ENCODE measurements at regions not wholly inside any gene's neighbourhood (a gene's known extent, or its start where the extent isn't known, plus 50 kb on each side); places are given as distances from the start of the nearest gene placed in this dataset.
"Not testable (repeated sequence)": the region's sequence is repeated elsewhere in the genome, so short reads cannot be mapped to it uniquely, and the experiment has no call there.

GRCh38 chr3:177495566-177495965 is 298.3 kb upstream of the TBL1XR1 start:
- POLR2A ChIA-PET: interaction anchor here (1.2 kb wide), 1 partner anchor 135 kb away, joined by 3 read pairs; no protein-coding TSS in a partner anchor
- DNase-seq (no peak), ATAC-seq (ENCODE audit: poor library complexity) (no peak)
- H3K27me3 ChIP-seq (ENCODE audit: control insufficient read depth in 1 of 2, insufficient read depth in 2 of 2, low read length in 2 of 2): no peaks in the 10 kb centered on the region
- Mint-ChIP-seq H3K36me3 (ENCODE audit: low read depth) (no peaks in the 10 kb centered on the region), H3K27me3 (no peaks in the 10 kb centered on the region), H3K4me1 (ENCODE audit: low read depth) (no peaks in the 10 kb centered on the region), H3K9me3 (no peaks in the 10 kb centered on the region), H3K27ac (no peak overlapping the region), H3K4me3 (no peak overlapping the region)
- no peaks in the 10 kb centered on the region for H3K9me3 ChIP-seq (ENCODE audit: control insufficient read depth in 1 of 2, insufficient read depth in 1 of 2, low read length in 2 of 2)
- H3K4me3 ChIP-seq (ENCODE audit: low read length): no peak overlapping the region
- H3K27ac ChIP-seq (ENCODE audit: low read depth in 1 of 2, low read length in 2 of 2): no peak overlapping the region
- H3K36me3 ChIP-seq (ENCODE audit: insufficient read depth, low read length): no peaks in the 10 kb centered on the region
- intact Hi-C loops (cut with DNase I, micrococcal nuclease): no loop called here
- CTCF ChIA-PET: interaction anchor here (0.9 kb wide), 1 partner anchor 9 kb away, joined by 3 read pairs; no protein-coding TSS in a partner anchor
- H3K4me1 ChIP-seq (ENCODE audit: insufficient read depth, low read length): no peaks in the 10 kb centered on the region
- no peak for TF ChIP-seq CTCF (IDR thresholded peaks at IDR 0.05)

- ChIA-PET CTCF (no interaction called here), POLR2A (interaction anchor here (1.1 kb wide), 1 partner anchor 137 kb away, joined by 3 read pairs; no protein-coding TSS in a partner anchor)
- Mint-ChIP-seq H3K36me3 (ENCODE audit: low read depth) (no peaks in the 10 kb centered on the region), H3K27ac (no peak overlapping the region), H3K4me3 (no peak overlapping the region), H3K9me3 (no peaks in the 10 kb centered on the region), H3K4me1 (ENCODE audit: low read depth) (no peaks in the 10 kb centered on the region), H3K27me3 (no peaks in the 10 kb centered on the region)
- no peak for TF ChIP-seq CTCF (IDR thresholded peaks at IDR 0.05)
- no peaks in the 10 kb centered on the region for H3K9me3 ChIP-seq (ENCODE audit: control insufficient read depth in 1 of 2, insufficient read depth in 1 of 2, low read length in 2 of 2)
- ATAC-seq (ENCODE audit: poor library complexity): no peak
- peak in 2 of 14 experiments; percentile 16 to 19 for DNase-seq
- H3K4me3 ChIP-seq (ENCODE audit: low read length): no peak overlapping the region
- H3K36me3 ChIP-seq (ENCODE audit: insufficient read depth, low read length): no peaks in the 10 kb centered on the region
- H3K4me1 ChIP-seq (ENCODE audit: insufficient read depth, low read length): no peaks in the 10 kb centered on the region
- no peaks in the 10 kb centered on the region for H3K27me3 ChIP-seq (ENCODE audit: control insufficient read depth in 1 of 2, insufficient read depth in 2 of 2, low read length in 2 of 2)
- intact Hi-C loops (cut with DNase I, micrococcal nuclease): no loop called here
- H3K27ac ChIP-seq (ENCODE audit: low read depth in 1 of 2, low read length in 2 of 2): no peak overlapping the region
These were observed 301.0 kb upstream of the TBL1XR1 start for GRCh38 chr3:177498037-177498857.

- H3K36me3 Mint-ChIP-seq (ENCODE audit: low read depth); ATAC-seq (ENCODE audit: poor library complexity); POLR2A ChIA-PET; H3K9me3 ChIP-seq (ENCODE audit: control insufficient read depth in 1 of 2, insufficient read depth in 1 of 2, low read length in 2 of 2); H3K4me3 Mint-ChIP-seq; CTCF ChIA-PET; H3K27me3 ChIP-seq (ENCODE audit: control insufficient read depth in 1 of 2, insufficient read depth in 2 of 2, low read length in 2 of 2); DNase-seq; H3K4me1 Mint-ChIP-seq (ENCODE audit: low read depth); intact Hi-C loops (cut with DNase I, micrococcal nuclease); H3K27me3 Mint-ChIP-seq; H3K27ac ChIP-seq (ENCODE audit: low read depth in 1 of 2, low read length in 2 of 2); H3K4me1 ChIP-seq (ENCODE audit: insufficient read depth, low read length); H3K9me3 Mint-ChIP-seq; H3K27ac Mint-ChIP-seq; H3K4me3 ChIP-seq (ENCODE audit: low read length); H3K36me3 ChIP-seq (ENCODE audit: insufficient read depth, low read length): not testable (repeated sequence)
These were observed 301.8 kb upstream of the TBL1XR1 start for GRCh38 chr3:177499039-177499438.
